SK-N-MC (cell line): ENCODE measurements at regions not wholly inside any gene's neighbourhood (a gene's known extent, or its start where the extent isn't known, plus 50 kb on each side); places are given as distances from the start of the nearest gene placed in this dataset.

Experiments used
- DNase-seq: peaks from one replicate; pipeline ENCODE4 v3.0.0-alpha.2; 2011; ENCODE audit warnings: low read depth, low spot score
- H3K27ac ChIP-seq: fragments of 200-600 bp; sonication (generic); 2 replicates; pipeline ENCODE4 v1.5.1; 2016; ENCODE audit warnings: mixed run types
- H3K36me3 ChIP-seq: fragments of 200-600 bp; sonication (generic); 2 replicates; pipeline ENCODE4 v1.6.1; 2017; ENCODE audit warnings: antibody characterized with exemption, low read length, mixed read lengths; ENCODE audit not compliant: insufficient read depth
- H3K4me3 ChIP-seq: fragments of 200-600 bp; sonication (generic); 2 replicates; pipeline ENCODE4 v1.5.1; 2016
- H3K9ac ChIP-seq: fragments of 200-600 bp; sonication (generic); 2 replicates; pipeline ENCODE4 v1.8.0; 2017; ENCODE audit warnings: mixed run types, mixed read lengths; ENCODE audit not compliant: insufficient read length
- H3K9me3 ChIP-seq: fragments of 200-600 bp; sonication (generic); 2 replicates; pipeline ENCODE4 v1.6.1; 2017; ENCODE audit warnings: low read depth, mild to moderate bottlenecking, antibody characterized with exemption, low read length, moderate library complexity, mixed read lengths
- EZH2 ChIP-seq: fragments of 200-600 bp; sonication (generic); IDR thresholded peaks from one replicate; pipeline ENCODE4 v1.6.1; 2017; ENCODE audit warnings: antibody characterized with exemption
- FOXP2 ChIP-seq: optimal IDR thresholded peaks from 2 replicates; pipeline ENCODE3; 2011; ENCODE audit warnings: mild to moderate bottlenecking, moderate library complexity; ENCODE audit not compliant: insufficient read depth; ENCODE audit errors: extremely low read length, control extremely low read depth
- POLR2AphosphoS5 ChIP-seq: IDR thresholded peaks from 2 replicates; pipeline ENCODE4 v1.6.1; 2012; ENCODE audit warnings: mild to moderate bottlenecking, low read depth, low read length, borderline replicate concordance

GRCh38 chr6:77055711-77056110 lies 407.6 kb downstream of the HTR1B start:
- no peak overlapping the region for H3K9ac ChIP-seq
- no peaks in the 10 kb centered on the region for H3K9me3 ChIP-seq
- H3K27ac ChIP-seq: no peak overlapping the region
- no peak overlapping the region for H3K4me3 ChIP-seq
- TF ChIP-seq POLR2AphosphoS5: no peak
- no peak for TF ChIP-seq FOXP2
- no peak for TF ChIP-seq EZH2
- no peak for DNase-seq
- H3K36me3 ChIP-seq: no peaks in the 10 kb centered on the region

DNA sequence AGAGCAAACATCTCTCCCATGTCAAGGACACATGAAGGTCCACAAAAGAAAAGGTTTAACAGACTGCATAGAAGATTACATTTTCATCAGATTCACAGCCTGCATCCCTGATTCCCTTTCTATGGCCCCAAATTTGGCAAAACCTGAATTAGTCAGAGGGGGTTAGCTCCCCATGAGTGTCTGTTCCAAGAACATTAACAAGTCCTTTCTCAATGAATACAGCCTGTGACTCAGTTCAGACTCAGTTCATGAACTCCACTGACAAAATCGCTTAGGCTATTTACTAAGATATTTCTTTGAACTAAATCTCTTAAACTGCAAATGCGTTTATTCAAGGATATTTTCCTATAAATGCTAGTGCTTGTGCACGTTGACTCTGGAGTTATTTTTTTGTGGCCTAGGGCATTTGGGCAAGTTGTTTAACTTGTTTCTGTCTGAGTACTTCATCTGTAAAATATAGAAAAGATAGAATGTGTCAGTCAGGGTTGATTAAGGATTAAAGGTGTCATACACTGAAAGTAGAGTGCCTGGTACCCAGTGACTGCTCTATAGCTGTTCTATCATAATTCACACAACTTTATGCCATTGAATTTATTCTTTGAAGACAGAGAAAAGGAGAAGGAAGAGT lies 422.6 kb downstream of the HTR1B start:
- Histone ChIP-seq H3K4me3 (no peak overlapping the region), H3K27ac (no peak overlapping the region)
- TF ChIP-seq EZH2 (no peak), POLR2AphosphoS5 (no peak), FOXP2 (no peak)

GRCh38 chr6:77038807-77039206 lies 424.5 kb downstream of the HTR1B start:
- TF ChIP-seq EZH2 (no peak), FOXP2 (no peak), POLR2AphosphoS5 (no peak)
- Histone ChIP-seq H3K9ac (no peak overlapping the region), H3K9me3 (no peaks in the 10 kb centered on the region), H3K27ac (no peak overlapping the region), H3K36me3 (no peaks in the 10 kb centered on the region), H3K4me3 (no peak overlapping the region)
- no peak for DNase-seq

More for the DNA sequence above, 422.6 kb downstream of the HTR1B start:
- no peak for DNase-seq
- Histone ChIP-seq H3K9me3 (no peaks in the 10 kb centered on the region), H3K36me3 (no peaks in the 10 kb centered on the region), H3K9ac (no peak overlapping the region)

DNA sequence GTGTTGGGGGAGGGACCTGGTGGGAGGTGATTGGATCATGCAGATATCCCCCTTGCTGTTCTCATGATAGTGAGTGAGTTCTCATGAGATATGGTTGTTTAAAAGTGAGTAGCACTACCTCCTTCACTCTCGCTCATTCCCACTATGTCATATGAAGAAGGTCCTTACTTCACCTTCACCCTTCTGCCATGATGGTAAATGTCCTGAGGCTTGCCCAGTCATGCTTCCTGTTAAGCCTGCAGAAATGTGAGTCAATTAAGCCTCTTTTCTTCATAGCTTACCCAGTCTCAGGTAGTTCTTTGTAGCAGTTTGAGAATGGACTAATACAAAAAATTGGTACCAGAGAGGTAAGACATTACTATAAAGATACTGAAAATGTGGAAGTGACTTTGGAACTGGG lies 425.9 kb downstream of the HTR1B start:
- H3K9ac ChIP-seq: no peak overlapping the region
- no peak for TF ChIP-seq POLR2AphosphoS5
- TF ChIP-seq EZH2: no peak
- no peak for TF ChIP-seq FOXP2
- H3K27ac ChIP-seq: no peak overlapping the region
- H3K9me3 ChIP-seq: no peaks in the 10 kb centered on the region
- no peak overlapping the region for H3K4me3 ChIP-seq
- no peaks in the 10 kb centered on the region for H3K36me3 ChIP-seq
- no peak for DNase-seq

GRCh38 chr6:77036400-77036799 lies 426.9 kb downstream of the HTR1B start:
- Histone ChIP-seq H3K4me3 (no peak overlapping the region), H3K36me3 (no peaks in the 10 kb centered on the region), H3K9ac (no peak overlapping the region), H3K27ac (no peak overlapping the region), H3K9me3 (no peaks in the 10 kb centered on the region)
- no peak for DNase-seq
- TF ChIP-seq EZH2 (no peak), FOXP2 (no peak), POLR2AphosphoS5 (no peak)

DNA sequence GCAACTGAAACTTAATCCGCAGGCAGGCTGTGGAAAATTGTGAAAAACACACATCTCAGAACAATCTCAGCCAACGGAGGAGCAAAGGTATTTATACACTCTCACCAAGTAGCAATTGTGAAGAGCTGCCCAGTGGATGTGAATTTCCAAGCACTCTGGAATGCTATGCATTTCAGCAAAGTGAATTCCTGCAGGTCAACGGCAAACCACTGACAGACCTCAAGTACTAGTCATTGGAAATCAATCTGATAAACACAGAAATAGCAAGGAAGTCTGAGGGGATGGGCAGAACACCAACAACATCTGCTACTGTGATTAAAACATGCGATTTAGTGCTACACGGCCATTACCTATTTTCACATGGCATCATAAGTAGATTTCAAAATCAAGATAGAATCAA lies 429.1 kb downstream of the HTR1B start:
- Histone ChIP-seq H3K9me3 (no peaks in the 10 kb centered on the region), H3K9ac (no peak overlapping the region), H3K4me3 (no peak overlapping the region), H3K36me3 (no peaks in the 10 kb centered on the region), H3K27ac (no peak overlapping the region)
- no peak for DNase-seq
- no peak for TF ChIP-seq POLR2AphosphoS5
- no peak for TF ChIP-seq FOXP2
- TF ChIP-seq EZH2: no peak

- Histone ChIP-seq H3K27ac (no peak overlapping the region), H3K9ac (no peak overlapping the region), H3K9me3 (no peaks in the 10 kb centered on the region), H3K36me3 (no peaks in the 10 kb centered on the region), H3K4me3 (no peak overlapping the region)
- TF ChIP-seq FOXP2 (no peak), POLR2AphosphoS5 (no peak), EZH2 (no peak)
- no peak for DNase-seq
Measured at GRCh38 chr6:77030929-77031674, 432.2 kb downstream of the HTR1B start.

GRCh38 chr6:77026341-77026740 lies 436.9 kb downstream of the HTR1B start:
- no peak for TF ChIP-seq POLR2AphosphoS5
- TF ChIP-seq EZH2: no peak
- TF ChIP-seq FOXP2: no peak
- no peaks in the 10 kb centered on the region for H3K36me3 ChIP-seq
- no peak overlapping the region for H3K4me3 ChIP-seq
- no peaks in the 10 kb centered on the region for H3K9me3 ChIP-seq
- H3K27ac ChIP-seq: no peak overlapping the region
- no peak for DNase-seq
- no peak overlapping the region for H3K9ac ChIP-seq

- Histone ChIP-seq H3K4me3 (no peak overlapping the region), H3K27ac (no peak overlapping the region), H3K36me3 (no peaks in the 10 kb centered on the region), H3K9me3 (no peaks in the 10 kb centered on the region), H3K9ac (no peak overlapping the region)
- DNase-seq: no peak
- no peak for TF ChIP-seq FOXP2
- no peak for TF ChIP-seq EZH2
- TF ChIP-seq POLR2AphosphoS5: no peak
Measured at GRCh38 chr6:77025736-77026223, 437.5 kb downstream of the HTR1B start.
